GM19023 (cell line): ENCODE measurements at regions not wholly inside any gene's neighbourhood (a gene's known extent, or its start where the extent isn't known, plus 50 kb on each side); places are given as distances from the start of the nearest gene placed in this dataset.

Source experiments
- ATAC-seq: cut with Tn5 transposase; IDR thresholded peaks from one replicate; pipeline ENCODE4 v1.9.1; 2021; ENCODE audit warnings: mild to moderate bottlenecking, moderate library complexity; ENCODE audit not compliant: unreplicated experiment

GRCh38 chr9:118558026-118558425 is 811.2 kb downstream of the BRINP1 start:
- ATAC-seq: no peak

GRCh38 chr9:118558891-118559290 is 810.3 kb downstream of the BRINP1 start:
- ATAC-seq: no peak

- ATAC-seq: no peak
Observed at GRCh38 chr9:118561051-118561450, 808.2 kb downstream of the BRINP1 start.

GRCh38 chr9:118563677-118564076 is 805.6 kb downstream of the BRINP1 start:
- ATAC-seq: no peak

- no peak for ATAC-seq
Observed at GRCh38 chr9:118567861-118568260, 801.4 kb downstream of the BRINP1 start.

- no peak for ATAC-seq
Observed at GRCh38 chr9:118568704-118569103, 800.5 kb downstream of the BRINP1 start.

GRCh38 chr9:118569148-118569547 is 800.1 kb downstream of the BRINP1 start:
- ATAC-seq: no peak

- no peak for ATAC-seq
Observed at GRCh38 chr9:118570066-118570465, 799.2 kb downstream of the BRINP1 start.

GRCh38 chr9:118575341-118576070 is 793.7 kb downstream of the BRINP1 start:
- no peak for ATAC-seq

- ATAC-seq: no peak
Observed at GRCh38 chr9:118577121-118577520, 792.1 kb downstream of the BRINP1 start.

- ATAC-seq: no peak
Observed at GRCh38 chr9:118578467-118578866, 790.8 kb downstream of the BRINP1 start.

- no peak for ATAC-seq
Observed at GRCh38 chr9:118583414-118583813, 785.8 kb downstream of the BRINP1 start.

GRCh38 chr9:118586978-118587377 is 782.3 kb downstream of the BRINP1 start:
- ATAC-seq: no peak

GRCh38 chr9:118594428-118594827 is 774.8 kb downstream of the BRINP1 start:
- no peak for ATAC-seq

- ATAC-seq: no peak
Observed at GRCh38 chr9:118595719-118596305, 773.4 kb downstream of the BRINP1 start.

- no peak for ATAC-seq
Observed at GRCh38 chr9:118596374-118597015, 772.7 kb downstream of the BRINP1 start.

GRCh38 chr9:118606668-118607067 is 762.6 kb downstream of the BRINP1 start:
- no peak for ATAC-seq

- no peak for ATAC-seq
Observed at GRCh38 chr9:118609355-118610044, 759.7 kb downstream of the BRINP1 start.

GRCh38 chr9:118612201-118612600 is 757.0 kb downstream of the BRINP1 start:
- no peak for ATAC-seq

GRCh38 chr9:118613996-118614395 is 755.2 kb downstream of the BRINP1 start:
- ATAC-seq: no peak

- no peak for ATAC-seq
Observed at GRCh38 chr9:118618084-118618483, 751.2 kb downstream of the BRINP1 start.

GRCh38 chr9:118618849-118619248 is 750.4 kb downstream of the BRINP1 start:
- ATAC-seq: no peak
